DOHH2 (cell line): ENCODE measurements at regions not wholly inside any gene's neighbourhood (a gene's known extent, or its start where the extent isn't known, plus 50 kb on each side); places are given as distances from the start of the nearest gene placed in this dataset.

Source experiments
- H3F3A ChIP-seq: fragments of 200-600 bp; sonication (generic), shearing (Covaris generic); 2 replicates; pipeline ENCODE4 v1.6.0; 2016; ENCODE audit warnings: antibody characterized with exemption, mild to moderate bottlenecking; ENCODE audit not compliant: control insufficient read depth, insufficient read depth
- H3K27ac ChIP-seq: fragments of 200-600 bp; sonication (generic); 2 replicates; pipeline ENCODE4 v1.5.1; 2014; ENCODE audit warnings: low read depth, mild to moderate bottlenecking, low read length, moderate library complexity
- H3K27me3 ChIP-seq: fragments of 200-600 bp; sonication (generic); 2 replicates; pipeline ENCODE4 v1.6.1; 2014; ENCODE audit warnings: mild to moderate bottlenecking, low read length, mixed read lengths; ENCODE audit not compliant: control insufficient read depth
- H3K36me3 ChIP-seq: fragments of 200-600 bp; sonication (generic); 2 replicates; pipeline ENCODE4 v1.6.1; 2014; ENCODE audit warnings: mild to moderate bottlenecking, low read length, moderate library complexity, mixed read lengths; ENCODE audit not compliant: control insufficient read depth
- H3K4me1 ChIP-seq: fragments of 200-600 bp; sonication (generic); 2 replicates; pipeline ENCODE4 v1.6.1; 2014; ENCODE audit warnings: mild to moderate bottlenecking, low read length, mixed read lengths; ENCODE audit not compliant: control insufficient read depth
- H3K4me2 ChIP-seq: fragments of 200-600 bp; sonication (generic); 2 replicates; pipeline ENCODE4 v1.6.0; 2014; ENCODE audit warnings: mild to moderate bottlenecking, low read length, moderate library complexity
- H3K4me3 ChIP-seq: fragments of 200-600 bp; sonication (generic); 2 replicates; pipeline ENCODE4 v1.5.1; 2014; ENCODE audit warnings: mild to moderate bottlenecking, low read length, mixed read lengths
- H3K79me2 ChIP-seq: fragments of 200-600 bp; sonication (generic); 2 replicates; pipeline ENCODE4 v1.6.1; 2014; ENCODE audit warnings: mild to moderate bottlenecking, low read length, mixed read lengths; ENCODE audit not compliant: control insufficient read depth
- H3K9me2 ChIP-seq: fragments of 200-600 bp; sonication (generic); replicated peaks from 2 replicates; pipeline ENCODE4 v1.6.1; 2014; ENCODE audit warnings: mild to moderate bottlenecking, low read length, mixed read lengths; ENCODE audit not compliant: control insufficient read depth
- H3K9me3 ChIP-seq: fragments of 200-600 bp; sonication (generic); 2 replicates; pipeline ENCODE4 v1.6.1; 2014; ENCODE audit warnings: antibody characterized with exemption, low read length, mixed read lengths; ENCODE audit not compliant: control insufficient read depth, insufficient read depth
- H4K20me1 ChIP-seq: fragments of 200-600 bp; sonication (generic); 2 replicates; pipeline ENCODE4 v1.6.0; 2014; ENCODE audit warnings: low read depth, mild to moderate bottlenecking, antibody characterized with exemption, low read length, moderate library complexity; ENCODE audit not compliant: control insufficient read depth, insufficient read depth
- EZH2phosphoT487 ChIP-seq: fragments of 200-600 bp; sonication (generic); IDR thresholded peaks from 2 replicates; pipeline ENCODE4 v1.6.1; 2017; ENCODE audit warnings: borderline replicate concordance, mild to moderate bottlenecking, antibody characterized with exemption, low read length, moderate library complexity, mixed read lengths
- TF ChIP-seq, protein P1 (sequence below): fragments of 200-600 bp; sonication (generic); IDR thresholded peaks from one replicate; pipeline ENCODE4 v1.5.1; 2014; ENCODE audit warnings: antibody characterized with exemption, mild to moderate bottlenecking, low read depth, low read length; ENCODE audit not compliant: poor library complexity, severe bottlenecking

GRCh38 chr10:5268743-5269142, 72.1 kb downstream of the AKR1C4 start:
- H3K27me3 ChIP-seq = no peaks in the 10 kb centered on the region

GRCh38 chr10:5269791-5270190, 73.2 kb downstream of the AKR1C4 start:
- H3K9me2 ChIP-seq = no peaks in the 10 kb centered on the region
- no peak overlapping the region for H3K27ac ChIP-seq
- H3K36me3 ChIP-seq = no peaks in the 10 kb centered on the region
- no peaks in the 10 kb centered on the region for H4K20me1 ChIP-seq
- no peaks in the 10 kb centered on the region for H3K9me3 ChIP-seq
- no peaks in the 10 kb centered on the region for H3K27me3 ChIP-seq
- H3K4me3 ChIP-seq = no peak overlapping the region
- no peaks in the 10 kb centered on the region for H3F3A ChIP-seq
- no peak for TF ChIP-seq EZH2phosphoT487
- TF ChIP-seq, protein P1, sequence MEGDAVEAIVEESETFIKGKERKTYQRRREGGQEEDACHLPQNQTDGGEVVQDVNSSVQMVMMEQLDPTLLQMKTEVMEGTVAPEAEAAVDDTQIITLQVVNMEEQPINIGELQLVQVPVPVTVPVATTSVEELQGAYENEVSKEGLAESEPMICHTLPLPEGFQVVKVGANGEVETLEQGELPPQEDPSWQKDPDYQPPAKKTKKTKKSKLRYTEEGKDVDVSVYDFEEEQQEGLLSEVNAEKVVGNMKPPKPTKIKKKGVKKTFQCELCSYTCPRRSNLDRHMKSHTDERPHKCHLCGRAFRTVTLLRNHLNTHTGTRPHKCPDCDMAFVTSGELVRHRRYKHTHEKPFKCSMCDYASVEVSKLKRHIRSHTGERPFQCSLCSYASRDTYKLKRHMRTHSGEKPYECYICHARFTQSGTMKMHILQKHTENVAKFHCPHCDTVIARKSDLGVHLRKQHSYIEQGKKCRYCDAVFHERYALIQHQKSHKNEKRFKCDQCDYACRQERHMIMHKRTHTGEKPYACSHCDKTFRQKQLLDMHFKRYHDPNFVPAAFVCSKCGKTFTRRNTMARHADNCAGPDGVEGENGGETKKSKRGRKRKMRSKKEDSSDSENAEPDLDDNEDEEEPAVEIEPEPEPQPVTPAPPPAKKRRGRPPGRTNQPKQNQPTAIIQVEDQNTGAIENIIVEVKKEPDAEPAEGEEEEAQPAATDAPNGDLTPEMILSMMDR = no peak
- no peak overlapping the region for H3K4me2 ChIP-seq
- no peaks in the 10 kb centered on the region for H3K79me2 ChIP-seq
- H3K4me1 ChIP-seq = no peaks in the 10 kb centered on the region

More at GRCh38 chr10:5268743-5269142, 72.1 kb downstream of the AKR1C4 start:
- Histone ChIP-seq H3K9me3 (no peaks in the 10 kb centered on the region), H3K4me2 (no peak overlapping the region), H3K79me2 (no peaks in the 10 kb centered on the region), H3K9me2 (no peaks in the 10 kb centered on the region), H3K4me1 (no peaks in the 10 kb centered on the region), H3K4me3 (no peak overlapping the region), H3K27ac (no peak overlapping the region), H4K20me1 (no peaks in the 10 kb centered on the region), H3K36me3 (no peaks in the 10 kb centered on the region), H3F3A (no peaks in the 10 kb centered on the region)
- TF ChIP-seq, protein P1 = no peak
- TF ChIP-seq EZH2phosphoT487 = no peak

GRCh38 chr10:5271526-5271925, 74.9 kb downstream of the AKR1C4 start:
- H4K20me1 ChIP-seq = no peaks in the 10 kb centered on the region
- no peaks in the 10 kb centered on the region for H3K9me2 ChIP-seq
- H3K27me3 ChIP-seq = no peaks in the 10 kb centered on the region
- TF ChIP-seq, protein P1 = no peak
- no peak for TF ChIP-seq EZH2phosphoT487
- H3K79me2 ChIP-seq = no peaks in the 10 kb centered on the region
- H3K9me3 ChIP-seq = no peaks in the 10 kb centered on the region
- H3F3A ChIP-seq = no peaks in the 10 kb centered on the region
- no peaks in the 10 kb centered on the region for H3K4me1 ChIP-seq
- H3K4me2 ChIP-seq = no peak overlapping the region
- no peaks in the 10 kb centered on the region for H3K36me3 ChIP-seq
- no peak overlapping the region for H3K27ac ChIP-seq
- no peak overlapping the region for H3K4me3 ChIP-seq
